ENCODE measurements at regions not wholly inside any gene's neighbourhood (a gene's known extent, or its start where the extent isn't known, plus 50 kb on each side); places are given as distances from the start of the nearest gene placed in this dataset.
A peak's percentile ranks its signal among the peaks of the same experiment; 100 is the strongest.

DNA sequence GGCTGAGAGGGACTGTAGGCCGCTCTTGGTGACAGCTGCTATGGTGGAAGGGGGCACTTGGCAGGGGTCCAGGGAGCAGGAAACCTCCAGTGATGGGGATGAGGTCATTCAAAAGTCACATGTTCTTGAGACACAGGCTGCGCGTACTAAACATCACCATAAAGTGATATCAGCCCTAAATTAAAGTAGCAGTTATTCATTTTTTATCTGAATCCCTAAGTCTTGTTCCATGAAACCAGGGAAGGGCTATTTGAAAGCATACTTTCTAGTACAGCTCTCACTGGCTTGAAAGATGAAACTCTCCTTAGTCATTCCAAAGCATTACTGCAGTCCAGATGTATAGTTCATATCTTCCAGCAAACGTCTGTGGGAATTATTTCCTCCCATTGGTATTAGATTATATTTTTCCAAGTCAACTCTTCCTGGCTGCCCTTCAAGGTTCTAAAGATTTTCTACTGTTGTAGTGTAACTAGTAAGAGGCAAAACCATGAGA, 373.1 kb downstream of the CD109 start:
- Histone ChIP-seq H3K9me3 (no peaks in the 10 kb centered on the region), H3K4me1 (no peaks in the 10 kb centered on the region), H3K27me3 (no peaks in the 10 kb centered on the region), H3K27ac (no peak overlapping the region), H3K36me3 (no peaks in the 10 kb centered on the region), H3K4me3 (no peak overlapping the region)
- 69 to 79% (median 75%) methylated on average over 4 of the region's 4 CpGs for WGBS, 5 donors
- TF ChIP-seq POLR2AphosphoS5 (IDR thresholded peaks at IDR 0.05) (no peak), EP300 (IDR thresholded peaks at IDR 0.05) (no peak), POLR2A (IDR thresholded peaks at IDR 0.05) (no peak)
- TF ChIP-seq, protein P1, sequence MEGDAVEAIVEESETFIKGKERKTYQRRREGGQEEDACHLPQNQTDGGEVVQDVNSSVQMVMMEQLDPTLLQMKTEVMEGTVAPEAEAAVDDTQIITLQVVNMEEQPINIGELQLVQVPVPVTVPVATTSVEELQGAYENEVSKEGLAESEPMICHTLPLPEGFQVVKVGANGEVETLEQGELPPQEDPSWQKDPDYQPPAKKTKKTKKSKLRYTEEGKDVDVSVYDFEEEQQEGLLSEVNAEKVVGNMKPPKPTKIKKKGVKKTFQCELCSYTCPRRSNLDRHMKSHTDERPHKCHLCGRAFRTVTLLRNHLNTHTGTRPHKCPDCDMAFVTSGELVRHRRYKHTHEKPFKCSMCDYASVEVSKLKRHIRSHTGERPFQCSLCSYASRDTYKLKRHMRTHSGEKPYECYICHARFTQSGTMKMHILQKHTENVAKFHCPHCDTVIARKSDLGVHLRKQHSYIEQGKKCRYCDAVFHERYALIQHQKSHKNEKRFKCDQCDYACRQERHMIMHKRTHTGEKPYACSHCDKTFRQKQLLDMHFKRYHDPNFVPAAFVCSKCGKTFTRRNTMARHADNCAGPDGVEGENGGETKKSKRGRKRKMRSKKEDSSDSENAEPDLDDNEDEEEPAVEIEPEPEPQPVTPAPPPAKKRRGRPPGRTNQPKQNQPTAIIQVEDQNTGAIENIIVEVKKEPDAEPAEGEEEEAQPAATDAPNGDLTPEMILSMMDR (IDR thresholded peaks at IDR 0.05), result no peak
- DNase-seq, result peak in 1 of 2 donors; percentile 53
- intact Hi-C loops (cut with DNase I; ENCODE audit: low total_unique reads), result no loop called here

DNA sequence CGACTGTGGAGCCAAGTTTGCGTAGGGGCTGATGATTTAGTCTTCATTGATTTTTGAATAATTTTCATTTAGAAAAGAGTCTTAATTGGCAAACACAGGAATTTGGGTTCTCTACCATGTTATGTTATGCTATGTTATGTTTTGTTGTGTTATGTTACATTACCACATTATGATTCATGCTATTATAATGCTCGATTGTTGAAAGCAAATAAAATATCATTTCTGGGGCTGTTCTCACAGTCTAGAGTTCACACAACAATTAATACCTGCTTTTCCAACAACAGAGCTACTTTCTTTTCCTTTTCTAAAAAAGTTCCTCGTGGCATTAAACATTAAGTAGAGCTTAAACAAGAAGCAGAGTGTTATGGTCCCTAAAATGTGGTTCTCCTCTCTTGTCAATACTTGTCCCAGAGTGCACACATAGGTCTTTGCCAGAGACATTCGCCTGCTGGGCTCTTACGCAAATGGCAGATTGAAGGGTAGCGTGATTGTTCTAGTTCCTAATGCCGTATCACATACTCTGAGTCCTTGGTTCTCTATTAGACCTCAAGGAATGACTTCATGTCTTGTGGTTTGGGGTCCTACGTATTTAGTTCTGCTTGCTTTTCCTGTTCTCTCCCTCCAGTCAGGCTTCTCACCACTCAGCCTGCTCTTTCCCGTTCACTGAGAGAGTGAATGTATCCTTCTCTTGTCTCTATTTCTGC, 370.3 kb downstream of the CD109 start:
- no peaks in the 10 kb centered on the region for H3K36me3 ChIP-seq
- DNase-seq, result no peak
- TF ChIP-seq, protein P1 (IDR thresholded peaks at IDR 0.05), result no peak
- TF ChIP-seq EP300 (IDR thresholded peaks at IDR 0.05) (no peak), POLR2AphosphoS5 (IDR thresholded peaks at IDR 0.05) (no peak), POLR2A (IDR thresholded peaks at IDR 0.05) (no peak)
- H3K4me3 ChIP-seq, result no peak overlapping the region
- H3K27me3 ChIP-seq, result no peaks in the 10 kb centered on the region
- H3K9me3 ChIP-seq, result no peaks in the 10 kb centered on the region
- intact Hi-C loops (cut with DNase I; ENCODE audit: low total_unique reads), result no loop called here
- no peaks in the 10 kb centered on the region for H3K4me1 ChIP-seq
- WGBS, 5 donors, result 68 to 76% (median 71%) methylated on average over 10 of the region's 10 CpGs
- no peak overlapping the region for H3K27ac ChIP-seq

- H3K27me3 ChIP-seq, result no peaks in the 10 kb centered on the region
- no peak overlapping the region for H3K27ac ChIP-seq
- H3K4me3 ChIP-seq, result no peak overlapping the region
- no peaks in the 10 kb centered on the region for H3K4me1 ChIP-seq
- H3K9me3 ChIP-seq, result no peaks in the 10 kb centered on the region
- TF ChIP-seq POLR2A (IDR thresholded peaks at IDR 0.05) (no peak), POLR2AphosphoS5 (IDR thresholded peaks at IDR 0.05) (no peak), EP300 (IDR thresholded peaks at IDR 0.05) (no peak)
- TF ChIP-seq, protein P1 (IDR thresholded peaks at IDR 0.05), result no peak
- WGBS, 5 donors, result 44 to 67% (median 54%) methylated on average over 1 of the region's 1 CpG
- DNase-seq, result peak in 1 of 2 donors; percentile 19
- H3K36me3 ChIP-seq, result no peaks in the 10 kb centered on the region
- intact Hi-C loops (cut with DNase I; ENCODE audit: low total_unique reads), result no loop called here
Observed at GRCh38 chr6:74065705-74066104, 369.7 kb downstream of the CD109 start.

DNA sequence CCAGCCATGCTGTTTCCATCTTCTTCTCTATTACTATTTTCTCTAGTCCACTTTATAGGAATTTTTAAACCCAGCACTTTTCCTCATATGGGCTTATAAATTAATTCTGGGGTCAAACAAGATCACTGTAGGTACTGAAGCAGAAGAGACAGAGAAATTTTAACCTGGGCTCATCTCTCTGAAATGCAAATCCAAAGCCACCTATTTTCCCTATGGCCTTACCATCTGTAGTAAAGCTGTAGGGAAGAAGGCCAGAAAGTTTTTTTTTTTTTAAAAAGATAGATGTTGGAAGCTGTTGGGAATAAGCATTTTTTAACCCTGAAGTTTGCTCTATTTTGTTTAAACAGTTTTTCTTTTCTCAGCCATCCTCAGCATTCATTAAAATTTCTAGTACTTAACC, 367.4 kb downstream of the CD109 start:
- Histone ChIP-seq H3K27ac (no peak overlapping the region), H3K4me3 (no peak overlapping the region), H3K9me3 (no peaks in the 10 kb centered on the region), H3K27me3 (no peaks in the 10 kb centered on the region), H3K4me1 (no peaks in the 10 kb centered on the region), H3K36me3 (no peaks in the 10 kb centered on the region)
- TF ChIP-seq EP300 (IDR thresholded peaks at IDR 0.05) (no peak), POLR2AphosphoS5 (IDR thresholded peaks at IDR 0.05) (no peak), POLR2A (IDR thresholded peaks at IDR 0.05) (no peak)
- TF ChIP-seq, protein P1 (IDR thresholded peaks at IDR 0.05), result no peak
- intact Hi-C loops (cut with DNase I; ENCODE audit: low total_unique reads), result no loop called here
- no peak for DNase-seq

All from stomach (tissue), 8 donors.